H1 (cell line): ENCODE measurements at regions not wholly inside any gene's neighbourhood (a gene's known extent, or its start where the extent isn't known, plus 50 kb on each side); places are given as distances from the start of the nearest gene placed in this dataset.

ENCODE experiments used
- CTCF ChIA-PET: fragments of 300-600 bp; sonication (Branson Sonifier 250); formaldehyde crosslinking; loops from one replicate; lab custom pipeline; 2021; ENCODE audit not compliant: partially characterized antibody; lab: Charles Lee
- POLR2A ChIA-PET: fragments of 300-600 bp; sonication (Branson Sonifier 250); formaldehyde crosslinking; loops from one replicate; lab custom pipeline; 2021; ENCODE audit warnings: inconsistent platforms; ENCODE audit not compliant: partially characterized antibody; lab: Charles Lee
- DNase-seq, 2 experiments: peaks; one replicate each; pipeline versions ENCODE4 v3.0.0 to v3.0.0-alpha.2; 2010 to 2022; ENCODE audit warnings: low spot score in 2 of 2, low read depth in 1 of 2, mixed read lengths in 1 of 2
- FAIRE-seq: peaks from 2 replicates; lab custom pipeline; 2011; peaks lifted over from hg19 to GRCh38; lab: Jason Lieb, UNC
- H2AFZ ChIP-seq: 2 replicates; pipeline ENCODE4 v1.8.1; 2012; ENCODE audit warnings: low read length, inconsistent platforms
- H2AK5ac ChIP-seq: 2 replicates; pipeline ENCODE4 v1.6.1; 2013; ENCODE audit warnings: low read depth, low read length
- H2BK120ac ChIP-seq: replicated peaks from 2 replicates; pipeline ENCODE3; 2013; ENCODE audit warnings: low read depth, low read length, inconsistent platforms
- H2BK12ac ChIP-seq: 2 replicates; pipeline ENCODE4 v1.6.1; 2013; ENCODE audit warnings: low read depth, low read length
- H2BK15ac ChIP-seq: 2 replicates; pipeline ENCODE4 v1.6.1; 2013; ENCODE audit warnings: low read length
- H2BK20ac ChIP-seq: 2 replicates; pipeline ENCODE4 v1.6.1; 2013; ENCODE audit warnings: low read length
- H2BK5ac ChIP-seq: 2 replicates; pipeline ENCODE4 v1.6.1; 2013; ENCODE audit warnings: low read depth, low read length
- H3K14ac ChIP-seq: 2 replicates; pipeline ENCODE4 v1.6.1; 2013; ENCODE audit warnings: inconsistent platforms; ENCODE audit not compliant: insufficient read length
- H3K18ac ChIP-seq: 2 replicates; pipeline ENCODE4 v1.6.1; 2013; ENCODE audit warnings: low read length; ENCODE audit errors: extremely low read depth
- H3K23ac ChIP-seq: 2 replicates; pipeline ENCODE4 v1.6.1; 2013; ENCODE audit warnings: inconsistent platforms; ENCODE audit not compliant: insufficient read length
- H3K23me2 ChIP-seq: 2 replicates; pipeline ENCODE4 v1.6.1; 2013; ENCODE audit warnings: low read depth, low read length
- H3K27ac ChIP-seq: 2 replicates; pipeline ENCODE4 v1.6.1; 2011; ENCODE audit warnings: low read depth, low read length, inconsistent platforms
- H3K27me3 ChIP-seq, 4 experiments: replicated peaks in 1 of 4; 1 replicate in 1 of 4; 2 replicates in 3 of 4; pipeline versions ENCODE4 v1.6.1 to v1.8.1; 2011 to 2013; ENCODE audit warnings: low read length in 3 of 4, mild to moderate bottlenecking in 3 of 4, inconsistent platforms in 2 of 4, mixed read lengths in 2 of 4, moderate library complexity in 1 of 4; ENCODE audit not compliant: control insufficient read depth in 3 of 4, insufficient read depth in 3 of 4; ENCODE audit errors: extremely low read depth in 1 of 4
- H3K36me3 ChIP-seq, 4 experiments: 2 replicates each; pipeline versions ENCODE4 v1.6.1 to v1.8.1; 2011 to 2013; ENCODE audit warnings: mild to moderate bottlenecking in 4 of 4, low read length in 3 of 4, moderate library complexity in 2 of 4, control low read depth in 1 of 4, inconsistent platforms in 1 of 4; ENCODE audit not compliant: insufficient read depth in 4 of 4, control insufficient read depth in 2 of 4
- H3K4ac ChIP-seq: replicated peaks from 2 replicates; pipeline ENCODE3; 2013; ENCODE audit warnings: low read length, low read depth, mixed read lengths, inconsistent platforms; ENCODE audit not compliant: insufficient read length
- H3K4me1 ChIP-seq, 4 experiments: replicated peaks in 1 of 4; 1 replicate in 1 of 4; 2 replicates in 3 of 4; pipeline versions ENCODE4 v1.6.1 to v1.8.1; 2011 to 2013; ENCODE audit warnings: low read length in 3 of 4, inconsistent platforms in 2 of 4, mixed read lengths in 1 of 4; ENCODE audit not compliant: insufficient read depth in 4 of 4, control insufficient read depth in 3 of 4
- H3K4me2 ChIP-seq, 2 experiments: 2 replicates each; pipeline versions ENCODE4 v1.6.1 to v1.8.1; 2011 to 2013; ENCODE audit warnings: low read depth in 2 of 2, low read length in 2 of 2, control low read depth in 1 of 2, inconsistent platforms in 1 of 2, mild to moderate bottlenecking in 1 of 2; ENCODE audit not compliant: insufficient read depth in 1 of 2
- H3K4me3 ChIP-seq, 4 experiments: fragments of 200-600, 300-600 bp in 1 of 4; sonication (generic), shearing (Covaris generic), sonication (Bioruptor Twin) in 1 of 4; 2 replicates each; pipeline versions ENCODE4 v1.5.1 to v1.8.1; 2011 to 2016; ENCODE audit warnings: low read length in 4 of 4, low read depth in 3 of 4, control low read depth in 2 of 4, inconsistent platforms in 2 of 4, mild to moderate bottlenecking in 2 of 4, mixed read lengths in 1 of 4, moderate library complexity in 1 of 4; ENCODE audit not compliant: insufficient read depth in 2 of 4; ENCODE audit errors: extremely low read depth in 1 of 4
- H3K56ac ChIP-seq: replicated peaks from 2 replicates; pipeline ENCODE3; 2013; ENCODE audit warnings: low read depth, mild to moderate bottlenecking, mixed read lengths, low read length, inconsistent platforms; ENCODE audit not compliant: insufficient read length
- H3K79me1 ChIP-seq: 2 replicates; pipeline ENCODE4 v1.6.1; 2013; ENCODE audit warnings: low read depth, low read length, control low read depth
- H3K79me2 ChIP-seq, 2 experiments: 2 replicates each; pipeline versions ENCODE4 v1.6.1 to v1.8.1; 2012 to 2013; ENCODE audit warnings: low read length in 2 of 2, mild to moderate bottlenecking in 2 of 2, inconsistent platforms in 1 of 2; ENCODE audit not compliant: insufficient read depth in 2 of 2, control insufficient read depth in 1 of 2
- H3K9ac ChIP-seq, 4 experiments: replicated peaks in 1 of 4; 1 replicate in 1 of 4; 2 replicates in 3 of 4; pipeline versions ENCODE4 v1.6.1 to v1.8.1; 2011 to 2013; ENCODE audit warnings: low read depth in 3 of 4, low read length in 3 of 4, control low read depth in 2 of 4, mild to moderate bottlenecking in 2 of 4, moderate library complexity in 2 of 4, inconsistent platforms in 1 of 4; ENCODE audit errors: extremely low read depth in 1 of 4
- H3K9me3 ChIP-seq, 2 experiments: 2 replicates each; pipeline versions ENCODE4 v1.6.1 to v1.8.1; 2012 to 2013; ENCODE audit warnings: mild to moderate bottlenecking in 2 of 2, moderate library complexity in 2 of 2, control low read depth in 1 of 2, inconsistent platforms in 1 of 2, low read depth in 1 of 2, low read length in 1 of 2, mixed read lengths in 1 of 2; ENCODE audit not compliant: insufficient read depth in 2 of 2
- H4K20me1 ChIP-seq, 2 experiments: replicated peaks in 1 of 2; 2 replicates each; pipeline versions ENCODE3 to v1.8.1; 2011 to 2013; ENCODE audit warnings: inconsistent platforms in 2 of 2, low read length in 2 of 2, mild to moderate bottlenecking in 1 of 2; ENCODE audit not compliant: insufficient read depth in 2 of 2, control insufficient read depth in 1 of 2
- H4K5ac ChIP-seq: 2 replicates; pipeline ENCODE4 v1.6.1; 2013; ENCODE audit warnings: low read length, low read depth, mixed read lengths, inconsistent platforms; ENCODE audit not compliant: insufficient read length
- H4K8ac ChIP-seq: 2 replicates; pipeline ENCODE4 v1.8.0; 2013; ENCODE audit warnings: mild to moderate bottlenecking, moderate library complexity, low read length, inconsistent platforms; ENCODE audit not compliant: insufficient read depth; ENCODE audit errors: extremely low read depth
- H4K91ac ChIP-seq: replicated peaks from 2 replicates; pipeline ENCODE3; 2013; ENCODE audit warnings: low read length, mixed read lengths, inconsistent platforms; ENCODE audit not compliant: insufficient read length
- CBX5 ChIP-seq: fragments of 300-800, 300-1000 bp; sonication (generic); IDR thresholded peaks from 2 replicates; pipeline ENCODE4 v1.7.1; 2016; ENCODE audit warnings: antibody characterized with exemption, low read length, low read depth
- CBX8 ChIP-seq: fragments of 300-800, 300-1000 bp; sonication (generic); IDR thresholded peaks from 2 replicates; pipeline ENCODE4 v1.7.1; 2016; ENCODE audit warnings: low read depth, low read length, borderline replicate concordance
- CREB1 ChIP-seq: IDR thresholded peaks from 2 replicates; pipeline ENCODE4 v1.6.1; 2012; ENCODE audit warnings: inconsistent platforms
- CTCF ChIP-seq, 3 experiments: IDR thresholded peaks; 1 replicate in 2 of 3; 2 replicates in 1 of 3; pipeline versions ENCODE4 v1.5.1 to v1.6.1; 2011; ENCODE audit warnings: low read length in 3 of 3, mild to moderate bottlenecking in 3 of 3, inconsistent platforms in 2 of 3, low read depth in 1 of 3, moderate library complexity in 1 of 3; ENCODE audit not compliant: insufficient read depth in 1 of 3; ENCODE audit errors: control extremely low read depth in 1 of 3
- POU5F1 ChIP-seq: IDR thresholded peaks from 2 replicates; pipeline ENCODE4 v1.6.1; 2011; ENCODE audit warnings: low read depth, mild to moderate bottlenecking, low read length, moderate library complexity
- RNF2 ChIP-seq: fragments of 200-900, 300-1000 bp; sonication (generic); IDR thresholded peaks from 2 replicates; pipeline ENCODE4 v1.7.1; 2016; ENCODE audit warnings: borderline replicate concordance, low read depth, mild to moderate bottlenecking, antibody characterized with exemption, low read length; ENCODE audit not compliant: poor library complexity, severe bottlenecking; ENCODE audit errors: missing control alignments
- RXRA ChIP-seq: IDR thresholded peaks from 2 replicates; pipeline ENCODE4 v1.6.1; 2011; ENCODE audit warnings: low read depth, mild to moderate bottlenecking, low read length, moderate library complexity; ENCODE audit not compliant: insufficient read depth
- SIX5 ChIP-seq: IDR thresholded peaks from 2 replicates; pipeline ENCODE4 v1.6.1; 2011; ENCODE audit warnings: mild to moderate bottlenecking, low read depth, low read length
- SUZ12 ChIP-seq: fragments of 200-600 bp; sonication (generic); IDR thresholded peaks from 2 replicates; pipeline ENCODE4 v1.6.1; 2012; ENCODE audit warnings: mild to moderate bottlenecking, inconsistent platforms, low read length, moderate library complexity, mixed read lengths
- TCF12 ChIP-seq: IDR thresholded peaks from 2 replicates; pipeline ENCODE4 v1.6.1; 2011; ENCODE audit warnings: low read depth, mild to moderate bottlenecking, low read length
- YY1 ChIP-seq: IDR thresholded peaks from 2 replicates; pipeline ENCODE4 v1.6.1; 2011; ENCODE audit warnings: low read depth, mild to moderate bottlenecking, low read length
- ZNF274 ChIP-seq: IDR thresholded peaks from 2 replicates; pipeline ENCODE4 v1.7.0; 2012; ENCODE audit warnings: low read length, borderline replicate concordance; ENCODE audit errors: extremely low read depth
- WGBS, 2 experiments: shearing (Covaris generic) in 1 of 2; methylation state at CpG; one replicate each; pipeline versions ENCODE4 v1.1.6 to v1.1.7; 2013 to 2015; ENCODE audit warnings: low lambda C conversion rate in 2 of 2, mixed read lengths in 2 of 2, inconsistent platforms in 1 of 2, low coverage in 1 of 2, missing lambda C conversion rate in 1 of 2; ENCODE audit not compliant: insufficient replicate concordance in 2 of 2, insufficient coverage in 1 of 2, insufficient read length in 1 of 2; ENCODE audit errors: extremely low coverage in 1 of 2, missing lambda C conversion rate in 1 of 2; 5-methylcytosine and 5-hydroxymethylcytosine counted together

- H2BK5ac ChIP-seq: no peak overlapping the region
- H4K8ac ChIP-seq: no peak overlapping the region
- no peak overlapping the region for H3K18ac ChIP-seq
- H3K36me3 ChIP-seq: peaks cover 0 to 2% (median 0%) of the 10 kb centered on the region in 4 experiments; a peak in 2 of 8 replicates
- no peak overlapping the region; the same call in 1 of the 2 replicates for H2BK15ac ChIP-seq
- peaks cover 1 to 9% (median 5%) of the 10 kb centered on the region in 4 experiments; a peak in 4 of 7 replicates for H3K4me1 ChIP-seq
- no peaks in the 10 kb centered on the region for H3K79me1 ChIP-seq
- no peaks in the 10 kb centered on the region for H3K79me2 ChIP-seq
- H2BK120ac ChIP-seq: no peak overlapping the region
- no peak overlapping the region for H2BK12ac ChIP-seq
- no peak overlapping the region for H3K4me3 ChIP-seq
- DNase-seq: no peak
- no peaks in the 10 kb centered on the region for H3K23me2 ChIP-seq
- no peak overlapping the region for H2BK20ac ChIP-seq
- H4K20me1 ChIP-seq: no peaks in the 10 kb centered on the region
- no peak overlapping the region for H4K5ac ChIP-seq
- 78% methylated on average over 3 of the region's 3 CpGs; no CpG with 5 or more reads in 1 of the 2 experiments for WGBS, 2 experiments
- no peak overlapping the region for H4K91ac ChIP-seq
- H2AK5ac ChIP-seq: no peak overlapping the region
- H3K14ac ChIP-seq: no peak overlapping the region
- no peak overlapping the region for H3K23ac ChIP-seq
- H2AFZ ChIP-seq: no peak overlapping the region
- ChIA-PET CTCF (no interaction called here), POLR2A (interaction anchor here (1.7 kb wide), 1 partner anchor 11 kb away, joined by 4 read pairs; no protein-coding TSS in a partner anchor)
- H3K56ac ChIP-seq: no peak overlapping the region
- H3K9ac ChIP-seq: no peak overlapping the region
- no peak overlapping the region for H3K27ac ChIP-seq
- no peak overlapping the region for H3K4ac ChIP-seq
- H3K27me3 ChIP-seq: no peaks in the 10 kb centered on the region; a peak in 1 of 7 replicates
- no peak for FAIRE-seq
- H3K9me3 ChIP-seq: peaks cover 15 to 19% of the 10 kb centered on the region in 2 experiments
- H3K4me2 ChIP-seq: no peak overlapping the region
- TF ChIP-seq CTCF (IDR thresholded peaks at IDR 0.05; ENCODE audit: control extremely low read depth in 1 of 3, insufficient read depth in 1 of 3, low read depth in 1 of 3, low read length in 3 of 3): no peak
- no peak for TF ChIP-seq SUZ12
- TF ChIP-seq SIX5: no peak
- no peak for TF ChIP-seq RNF2
- TF ChIP-seq CBX5: no peak
- no peak for TF ChIP-seq YY1
- TF ChIP-seq POU5F1: no peak
- TF ChIP-seq TCF12: no peak
- no peak for TF ChIP-seq CREB1
- TF ChIP-seq RXRA: no peak
- TF ChIP-seq ZNF274: no peak
- TF ChIP-seq CBX8: no peak
Observed at GRCh38 chr6:106880952-106881351, 93.6 kb downstream of the CD24 start.
